H9 (cell line): ENCODE measurements at regions not wholly inside any gene's neighbourhood (a gene's known extent, or its start where the extent isn't known, plus 50 kb on each side); places are given as distances from the start of the nearest gene placed in this dataset.

Experiments used
- DNase-seq: peaks from one replicate; pipeline ENCODE4 v3.0.0-alpha.2; 2017
- H2AFZ ChIP-seq: one replicate; pipeline ENCODE4 v1.6.1; 2013; ENCODE audit warnings: mild to moderate bottlenecking, low read length, control low read depth, moderate library complexity
- H2AK5ac ChIP-seq: 2 replicates; pipeline ENCODE4 v1.6.1; 2013; ENCODE audit warnings: low read length, control low read depth, mixed read lengths; ENCODE audit not compliant: insufficient read length
- H2BK120ac ChIP-seq: one replicate; pipeline ENCODE4 v1.6.1; 2013; ENCODE audit warnings: low read depth, mild to moderate bottlenecking, low read length, control low read depth, inconsistent platforms; ENCODE audit not compliant: poor library complexity, severe bottlenecking
- H2BK12ac ChIP-seq: 2 replicates; pipeline ENCODE4 v1.6.1; 2013; ENCODE audit warnings: low read length, control low read depth, mixed read lengths, low read depth; ENCODE audit not compliant: insufficient read length
- H2BK15ac ChIP-seq: 2 replicates; pipeline ENCODE4 v1.6.1; 2013; ENCODE audit warnings: low read depth, low read length, control low read depth
- H2BK20ac ChIP-seq: one replicate; pipeline ENCODE4 v1.6.1; 2013; ENCODE audit warnings: low read depth, mild to moderate bottlenecking, low read length, control low read depth, inconsistent platforms; ENCODE audit not compliant: poor library complexity, severe bottlenecking
- H2BK5ac ChIP-seq: 2 replicates; pipeline ENCODE4 v1.6.1; 2013; ENCODE audit warnings: low read length, control low read depth, mixed read lengths; ENCODE audit not compliant: insufficient read length
- H3K14ac ChIP-seq: 2 replicates; pipeline ENCODE4 v1.6.1; 2013; ENCODE audit warnings: low read length, control low read depth; ENCODE audit not compliant: insufficient read depth
- H3K18ac ChIP-seq: 2 replicates; pipeline ENCODE4 v1.6.1; 2013; ENCODE audit warnings: low read depth, mild to moderate bottlenecking, mixed read lengths, low read length, control low read depth; ENCODE audit not compliant: insufficient read length
- H3K23ac ChIP-seq: 2 replicates; pipeline ENCODE4 v1.6.1; 2013; ENCODE audit warnings: low read length, control low read depth, mixed read lengths, low read depth; ENCODE audit not compliant: insufficient read length
- H3K23me2 ChIP-seq: 2 replicates; pipeline ENCODE4 v1.6.1; 2013; ENCODE audit warnings: low read depth, mild to moderate bottlenecking, mixed read lengths, low read length, control low read depth; ENCODE audit not compliant: insufficient read length, poor library complexity, severe bottlenecking
- H3K27ac ChIP-seq: 2 replicates; pipeline ENCODE4 v1.5.1; 2013; ENCODE audit warnings: low read length, control low read depth, mixed read lengths, low read depth; ENCODE audit not compliant: insufficient read length
- H3K27me3 ChIP-seq: 2 replicates; pipeline ENCODE4 v1.6.1; 2013; ENCODE audit warnings: low read length, control low read depth, inconsistent platforms; ENCODE audit not compliant: insufficient read depth
- H3K4ac ChIP-seq: 2 replicates; pipeline ENCODE4 v1.6.1; 2013; ENCODE audit warnings: low read depth, mild to moderate bottlenecking, control low read depth, inconsistent platforms, low read length, moderate library complexity
- H3K4me1 ChIP-seq: 2 replicates; pipeline ENCODE4 v1.6.1; 2013; ENCODE audit warnings: low read length, control low read depth, inconsistent platforms; ENCODE audit not compliant: insufficient read depth
- H3K4me2 ChIP-seq: 2 replicates; pipeline ENCODE4 v1.6.1; 2013; ENCODE audit warnings: low read length, control low read depth, mixed read lengths; ENCODE audit not compliant: insufficient read length, insufficient read depth
- H3K56ac ChIP-seq: 2 replicates; pipeline ENCODE4 v1.6.1; 2013; ENCODE audit warnings: low read depth, mild to moderate bottlenecking, mixed read lengths, low read length, control low read depth; ENCODE audit not compliant: insufficient read length
- H3K79me1 ChIP-seq: 2 replicates; pipeline ENCODE4 v1.6.1; 2013; ENCODE audit warnings: low read depth, mild to moderate bottlenecking, moderate library complexity, low read length, control low read depth, inconsistent platforms; ENCODE audit not compliant: insufficient read depth, poor library complexity, severe bottlenecking
- H3K79me2 ChIP-seq: 2 replicates; pipeline ENCODE4 v1.6.1; 2013; ENCODE audit warnings: low read length, control low read depth, inconsistent platforms; ENCODE audit not compliant: insufficient read depth
- H3K9ac ChIP-seq: 2 replicates; pipeline ENCODE4 v1.6.1; 2013; ENCODE audit warnings: low read length, control low read depth, mixed read lengths; ENCODE audit not compliant: insufficient read length; ENCODE audit errors: extremely low read depth
- H3K9me3 ChIP-seq: one replicate; pipeline ENCODE4 v1.6.1; 2013; ENCODE audit warnings: low read depth, low read length, inconsistent platforms; ENCODE audit not compliant: control insufficient read depth
- H3T11ph ChIP-seq: one replicate; pipeline ENCODE4 v1.6.1; 2013; ENCODE audit warnings: mild to moderate bottlenecking, low read length, control low read depth, inconsistent platforms
- H4K20me1 ChIP-seq: one replicate; pipeline ENCODE4 v1.6.1; 2013; ENCODE audit not compliant: control insufficient read depth, insufficient read length, insufficient read depth
- H4K5ac ChIP-seq: 2 replicates; pipeline ENCODE4 v1.6.1; 2013; ENCODE audit warnings: low read depth, mild to moderate bottlenecking, mixed read lengths, low read length, control low read depth; ENCODE audit not compliant: insufficient read length
- H4K8ac ChIP-seq: replicated peaks from 2 replicates; pipeline ENCODE4 v1.6.1; 2013; ENCODE audit warnings: low read length, control low read depth, mixed read lengths, low read depth; ENCODE audit not compliant: insufficient read length
- H4K91ac ChIP-seq: 2 replicates; pipeline ENCODE4 v1.6.1; 2013; ENCODE audit warnings: low read depth, mild to moderate bottlenecking, moderate library complexity, mixed read lengths, low read length, control low read depth; ENCODE audit not compliant: insufficient read length
- H3K27ac Mint-ChIP-seq, 3 experiments: 2 replicates in 2 of 3; 3 replicates in 1 of 3; pipeline ENCODE4 v1.8.0; 2020 to 2021; ENCODE audit warnings: mixed read lengths in 3 of 3, mild to moderate bottlenecking in 1 of 3, moderate library complexity in 1 of 3
- H3K27me3 Mint-ChIP-seq: 2 replicates; pipeline ENCODE4 v1.8.0; 2021; ENCODE audit warnings: low read depth, mild to moderate bottlenecking, moderate library complexity, mixed read lengths
- H3K36me3 Mint-ChIP-seq, 3 experiments: 2 replicates in 2 of 3; 3 replicates in 1 of 3; pipeline ENCODE4 v1.8.0; 2020 to 2021; ENCODE audit warnings: low read depth in 3 of 3, mixed read lengths in 3 of 3; ENCODE audit not compliant: insufficient read depth in 1 of 3
- H3K4me1 Mint-ChIP-seq, 2 experiments: 2 replicates each; pipeline ENCODE4 v1.8.0; 2020; ENCODE audit warnings: mixed read lengths in 2 of 2
- H3K4me3 Mint-ChIP-seq, 2 experiments: 2 replicates in 1 of 2; 3 replicates in 1 of 2; pipeline ENCODE4 v1.8.0; 2020 to 2021; ENCODE audit warnings: mild to moderate bottlenecking in 2 of 2, mixed read lengths in 2 of 2, moderate library complexity in 1 of 2
- H3K9me3 Mint-ChIP-seq, 2 experiments: 2 replicates in 1 of 2; 3 replicates in 1 of 2; pipeline ENCODE4 v1.8.0; 2020; ENCODE audit warnings: mild to moderate bottlenecking in 2 of 2, mixed read lengths in 2 of 2, moderate library complexity in 1 of 2
- WGBS: extraction: QIAGEN DNeasy Blood & Tissue Kit; methylation state at CpG from one replicate; pipeline ENCODE4 v1.1.7; 2013; ENCODE audit warnings: missing lambda C conversion rate, low lambda C conversion rate, mixed read lengths; ENCODE audit not compliant: insufficient read length; ENCODE audit errors: extremely low coverage; 5-methylcytosine and 5-hydroxymethylcytosine counted together
- TF ChIP-seq, protein P1 (sequence below): fragments of 200-600 bp; sonication (generic); conservative IDR thresholded peaks from 3 replicates; pipeline ENCODE4 v1.8.0; 2021; ENCODE audit warnings: antibody characterized with exemption, mild to moderate bottlenecking

GRCh38 chr3:148460686-148461085 is 237.0 kb upstream of the AGTR1 start:
- no peak overlapping the region for H2BK120ac ChIP-seq
- H3T11ph ChIP-seq: no peak overlapping the region
- H3K18ac ChIP-seq: no peak overlapping the region
- H4K8ac ChIP-seq: no peak overlapping the region
- H3K4me1 ChIP-seq: no peaks in the 10 kb centered on the region
- WGBS: no CpG with 5 or more reads among the region's 3 CpGs
- no peak overlapping the region for H2BK20ac ChIP-seq
- no peaks in the 10 kb centered on the region for H4K20me1 ChIP-seq
- no peak overlapping the region for H4K5ac ChIP-seq
- no peak overlapping the region for H3K27ac ChIP-seq
- no peak overlapping the region for H2BK5ac ChIP-seq
- DNase-seq: no peak
- no peak overlapping the region for H2AK5ac ChIP-seq
- Mint-ChIP-seq H3K27ac (no peak overlapping the region), H3K4me3 (no peak overlapping the region), H3K4me1 (peaks cover 3 to 8% of the 10 kb centered on the region in 2 experiments; a peak in 3 of 4 replicates), H3K27me3 (no peaks in the 10 kb centered on the region), H3K36me3 (peaks cover 0 to 4% (median 3%) of the 10 kb centered on the region in 3 experiments; a peak in 4 of 7 replicates), H3K9me3 (peaks cover 6 to 9% of the 10 kb centered on the region in 2 experiments; a peak in 4 of 5 replicates)
- no peak overlapping the region for H3K4ac ChIP-seq
- no peak overlapping the region for H3K14ac ChIP-seq
- H4K91ac ChIP-seq: no peak overlapping the region
- no peaks in the 10 kb centered on the region for H3K79me2 ChIP-seq
- H3K56ac ChIP-seq: no peak overlapping the region
- no peaks in the 10 kb centered on the region for H3K23me2 ChIP-seq
- H2BK15ac ChIP-seq: no peak overlapping the region
- no peaks in the 10 kb centered on the region for H3K79me1 ChIP-seq
- TF ChIP-seq, protein P1, sequence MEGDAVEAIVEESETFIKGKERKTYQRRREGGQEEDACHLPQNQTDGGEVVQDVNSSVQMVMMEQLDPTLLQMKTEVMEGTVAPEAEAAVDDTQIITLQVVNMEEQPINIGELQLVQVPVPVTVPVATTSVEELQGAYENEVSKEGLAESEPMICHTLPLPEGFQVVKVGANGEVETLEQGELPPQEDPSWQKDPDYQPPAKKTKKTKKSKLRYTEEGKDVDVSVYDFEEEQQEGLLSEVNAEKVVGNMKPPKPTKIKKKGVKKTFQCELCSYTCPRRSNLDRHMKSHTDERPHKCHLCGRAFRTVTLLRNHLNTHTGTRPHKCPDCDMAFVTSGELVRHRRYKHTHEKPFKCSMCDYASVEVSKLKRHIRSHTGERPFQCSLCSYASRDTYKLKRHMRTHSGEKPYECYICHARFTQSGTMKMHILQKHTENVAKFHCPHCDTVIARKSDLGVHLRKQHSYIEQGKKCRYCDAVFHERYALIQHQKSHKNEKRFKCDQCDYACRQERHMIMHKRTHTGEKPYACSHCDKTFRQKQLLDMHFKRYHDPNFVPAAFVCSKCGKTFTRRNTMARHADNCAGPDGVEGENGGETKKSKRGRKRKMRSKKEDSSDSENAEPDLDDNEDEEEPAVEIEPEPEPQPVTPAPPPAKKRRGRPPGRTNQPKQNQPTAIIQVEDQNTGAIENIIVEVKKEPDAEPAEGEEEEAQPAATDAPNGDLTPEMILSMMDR: no peak
- no peak overlapping the region for H3K9ac ChIP-seq
- no peak overlapping the region for H2AFZ ChIP-seq
- H3K4me2 ChIP-seq: no peak overlapping the region
- no peaks in the 10 kb centered on the region for H3K27me3 ChIP-seq
- H3K9me3 ChIP-seq: peaks cover 6% of the 10 kb centered on the region
- H3K23ac ChIP-seq: no peak overlapping the region
- H2BK12ac ChIP-seq: no peak overlapping the region
